HG03060 (cell line): ENCODE measurements at regions not wholly inside any gene's neighbourhood (a gene's known extent, or its start where the extent isn't known, plus 50 kb on each side); places are given as distances from the start of the nearest gene placed in this dataset.
"Not testable (repeated sequence)": the region's sequence is repeated elsewhere in the genome, so short reads cannot be mapped to it uniquely, and the experiment has no call there.

ENCODE experiments used
- ATAC-seq: cut with Tn5 transposase; IDR thresholded peaks from one replicate; pipeline ENCODE4 v1.9.1; 2021; ENCODE audit warnings: low read depth, moderate number of reproducible peaks; ENCODE audit not compliant: unreplicated experiment

DNA sequence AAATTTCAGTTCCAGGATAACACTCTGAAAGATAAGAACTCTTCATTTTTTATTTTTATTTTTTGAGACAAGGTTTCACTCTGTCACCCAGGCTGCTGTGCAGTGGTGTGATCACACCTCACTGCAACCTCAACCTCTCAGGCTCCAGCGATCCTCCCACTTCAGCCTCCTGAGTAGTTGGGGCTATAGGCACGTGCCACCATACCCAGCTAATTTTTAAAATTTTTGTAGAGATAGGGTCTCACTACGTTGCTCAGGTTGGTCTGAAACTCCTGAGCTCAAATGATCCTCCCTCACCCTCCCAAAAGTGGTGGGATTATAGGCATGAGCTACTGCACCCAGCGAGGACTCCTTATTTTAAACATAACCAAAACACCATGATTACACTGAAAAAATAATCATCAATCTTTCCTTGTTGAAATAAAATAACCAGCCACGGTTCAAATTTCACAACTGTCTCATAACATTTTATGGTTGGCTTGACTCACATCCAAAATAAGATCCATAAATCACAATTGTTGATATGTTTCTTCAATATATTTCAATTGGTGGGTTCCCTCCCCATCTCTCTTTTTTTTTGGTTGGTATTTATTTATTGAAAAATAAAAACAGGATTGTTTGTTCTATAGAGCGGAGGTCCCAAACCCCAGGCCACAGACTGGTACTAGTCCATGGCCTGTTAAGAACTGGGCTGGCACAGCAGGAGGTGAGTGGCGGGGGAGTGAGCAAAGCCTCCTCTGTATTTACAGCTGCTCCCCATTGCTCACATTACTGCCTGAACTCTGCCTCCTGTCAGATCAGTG lies 60.1 kb upstream of the FAM171A1 start:
- no peak for ATAC-seq

DNA sequence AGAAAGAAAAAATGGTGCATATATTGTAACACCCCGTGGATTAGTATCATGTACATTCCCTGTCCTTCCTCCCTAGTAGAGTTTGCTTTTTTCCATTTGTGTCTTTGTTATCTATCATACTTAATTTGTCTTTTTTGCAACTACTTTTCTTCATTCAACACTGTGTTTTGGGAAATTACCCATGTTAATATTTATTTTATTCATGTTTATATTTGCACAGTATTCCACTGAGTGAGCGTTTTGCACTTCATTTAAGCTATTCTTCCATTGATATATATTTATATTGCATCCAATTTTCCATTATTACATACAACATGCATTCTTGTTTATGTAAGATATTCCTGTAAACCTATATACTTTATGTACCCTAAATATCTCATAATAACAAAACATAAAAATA lies 57.6 kb upstream of the FAM171A1 start:
- ATAC-seq, result no peak

DNA sequence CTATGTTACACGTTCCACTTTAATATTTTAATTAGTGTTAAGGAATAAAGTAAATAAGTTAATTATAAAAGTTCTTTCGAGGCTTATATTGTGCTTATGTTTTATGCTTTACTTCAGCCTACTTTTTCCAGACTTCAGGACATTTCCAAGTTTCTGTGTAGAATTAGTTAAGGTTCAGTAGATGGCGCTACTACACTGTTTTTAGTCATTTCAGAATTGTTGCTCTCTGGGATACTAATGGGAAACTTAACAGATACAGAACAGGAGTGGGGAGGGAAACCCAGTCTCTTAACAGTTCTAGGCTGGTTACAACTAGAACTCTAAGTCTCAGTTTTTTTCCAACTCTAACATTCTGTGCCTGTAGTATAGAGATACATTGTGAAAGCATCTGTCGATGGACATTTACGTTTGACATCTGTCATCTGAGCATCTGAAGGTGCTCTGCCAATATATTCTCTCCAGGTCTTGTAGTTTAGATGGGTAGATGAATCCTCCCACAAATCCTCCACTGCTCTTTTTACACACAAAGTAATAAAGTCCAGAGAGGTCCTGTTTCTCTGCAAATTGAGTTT lies 56.8 kb upstream of the FAM171A1 start:
- no peak for ATAC-seq

DNA sequence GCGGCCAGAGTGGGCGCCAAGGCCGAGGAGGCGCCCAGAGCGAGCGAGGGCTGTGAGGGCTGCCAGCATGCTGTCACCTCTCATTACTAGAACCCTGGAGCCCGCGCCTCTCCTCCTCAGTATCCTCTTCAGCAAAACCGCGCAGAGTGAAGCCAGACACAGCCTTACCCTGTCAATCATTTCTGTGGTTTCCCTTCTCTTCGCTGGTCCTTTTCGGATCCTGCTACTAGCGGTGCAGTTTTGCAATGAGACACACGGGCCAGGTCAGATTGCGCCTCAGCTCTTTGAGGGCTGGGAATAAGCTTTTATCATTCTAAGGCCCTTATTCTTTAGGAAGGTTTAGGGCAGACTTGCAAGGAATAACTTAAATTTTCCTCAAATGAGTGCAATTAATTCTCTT lies 55.5 kb upstream of the FAM171A1 start:
- no peak for ATAC-seq

DNA sequence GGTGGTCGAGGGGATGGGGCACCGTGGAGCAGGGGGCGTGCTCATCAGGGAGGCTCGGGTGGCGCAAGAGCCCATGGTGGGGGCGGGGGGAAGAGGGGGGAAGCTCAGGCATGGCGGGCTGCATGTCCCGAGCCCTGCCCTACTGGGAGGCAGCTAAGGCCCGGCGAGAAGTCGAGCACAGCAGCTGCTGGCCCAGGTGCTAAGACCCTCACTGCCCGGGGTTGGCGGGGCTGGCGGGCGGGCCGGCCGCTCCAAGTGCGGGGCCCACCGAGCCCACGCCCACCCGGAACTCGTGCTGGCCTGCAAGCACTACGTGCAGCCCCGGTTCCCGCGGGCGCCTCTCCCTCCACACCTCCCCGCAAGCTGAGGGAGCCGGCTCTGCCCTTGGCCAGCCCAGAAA lies 55.0 kb upstream of the FAM171A1 start:
- no peak for ATAC-seq

DNA sequence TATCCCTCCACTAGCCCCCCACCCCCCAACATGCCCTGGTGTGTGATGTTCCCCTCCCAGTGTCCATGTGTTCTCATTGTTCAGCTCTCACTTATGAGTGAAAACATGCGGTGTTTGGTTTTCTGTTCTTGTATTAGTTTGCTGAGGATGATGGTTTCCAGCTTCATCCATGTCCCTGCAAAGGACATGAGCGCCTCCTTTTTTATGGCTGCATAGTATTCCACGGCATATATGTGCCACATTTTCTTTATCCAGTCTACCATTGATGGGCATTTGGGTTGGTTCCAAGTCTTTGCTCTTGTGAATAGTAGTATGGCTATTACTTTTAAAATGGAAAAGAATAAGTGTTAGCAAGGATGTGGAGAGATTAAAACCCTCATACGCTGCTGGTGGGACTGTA lies 50.8 kb upstream of the FAM171A1 start:
- ATAC-seq, result not testable (repeated sequence)
